K562 (cell line): ENCODE measurements at regions not wholly inside any gene's neighbourhood (a gene's known extent, or its start where the extent isn't known, plus 50 kb on each side); places are given as distances from the start of the nearest gene placed in this dataset.

Experiments
- ATAC-seq: fragments of 200-7000 bp; cut with Tn5 transposase; 3 replicates; pipeline ENCODE4 v1.9.1; 2020; ENCODE audit warnings: moderate library complexity
- BruUV-seq: library from RNA; stranded (reverse); fragments of 400-500 nt; replicated peaks from 2 replicates; lab custom pipeline; 2021; lab: Mats Ljungman, UMichigan
- CTCF ChIA-PET: fragments of 300-600 bp; formaldehyde crosslinking; extraction: SDS; loops from one replicate; lab custom pipeline; 2021; ENCODE audit warnings: low intra/inter-chr PET ratio; lab: Yijun Ruan, JAX
- POLR2A ChIA-PET: fragments of 300-600, 350-650 bp; sonication (Branson Sonifier 250); formaldehyde crosslinking; extraction: SDS; loops from one replicate; lab custom pipeline; 2021; ENCODE audit warnings: antibody characterized with exemption, inconsistent platforms; lab: Yijun Ruan, JAX
- DNase-seq, 4 experiments: peaks; one replicate each; pipeline versions ENCODE4 v3.0.0 to v3.0.0-alpha.2; 2011 to 2018; ENCODE audit warnings: low spot score in 3 of 4, mixed read lengths in 3 of 4; ENCODE audit errors: extremely low read depth in 1 of 4
- FAIRE-seq: peaks from 2 replicates; lab custom pipeline; 2011; peaks lifted over from hg19 to GRCh38; lab: Jason Lieb, UNC
- H2AFZ ChIP-seq: 2 replicates; pipeline ENCODE4 v1.6.0; 2011; ENCODE audit warnings: low read depth, low read length, control low read depth, inconsistent platforms
- H3K27ac ChIP-seq: fragments of 200-600 bp; 3 replicates; pipeline ENCODE4 v1.8.0; 2011; ENCODE audit warnings: low read depth, mild to moderate bottlenecking, control low read depth, inconsistent platforms, low read length, moderate library complexity, mixed read lengths; ENCODE audit errors: extremely low read depth
- H3K27me3 ChIP-seq, 2 experiments: fragments of 300-600 bp in 1 of 2; 2 replicates in 1 of 2; 3 replicates in 1 of 2; pipeline versions ENCODE4 v1.6.0 to v1.8.0; 2011; ENCODE audit warnings: inconsistent platforms in 2 of 2, low read length in 2 of 2, mild to moderate bottlenecking in 1 of 2, mixed read lengths in 1 of 2, moderate library complexity in 1 of 2; ENCODE audit not compliant: control insufficient read depth in 2 of 2, insufficient read depth in 2 of 2
- H3K36me3 ChIP-seq: fragments of 300-600 bp; 3 replicates; pipeline ENCODE4 v1.8.0; 2011; ENCODE audit warnings: mild to moderate bottlenecking, low read length, inconsistent platforms; ENCODE audit not compliant: control insufficient read depth, insufficient read depth
- H3K4me1 ChIP-seq, 2 experiments: fragments of 200-600 bp in 1 of 2; replicated peaks in 1 of 2; 2 replicates in 1 of 2; 3 replicates in 1 of 2; pipeline versions ENCODE4 v1.5.1 to v1.8.0; 2011; ENCODE audit warnings: inconsistent platforms in 2 of 2, low read length in 2 of 2, mild to moderate bottlenecking in 1 of 2, mixed read lengths in 1 of 2, moderate library complexity in 1 of 2; ENCODE audit not compliant: control insufficient read depth in 2 of 2, insufficient read depth in 2 of 2
- H3K4me2 ChIP-seq: 2 replicates; pipeline ENCODE4 v1.6.1; 2011; ENCODE audit warnings: low read length, control low read depth, inconsistent platforms, mixed read lengths; ENCODE audit not compliant: insufficient read depth
- H3K4me3 ChIP-seq: fragments of 200-600 bp; sonication (generic), shearing (Covaris generic); 2 replicates; pipeline ENCODE4 v1.5.1; 2016; ENCODE audit warnings: control low read depth, inconsistent platforms
- H3K79me2 ChIP-seq: fragments of 200-600 bp; 3 replicates; pipeline ENCODE4 v1.8.0; 2011; ENCODE audit warnings: low read length, inconsistent platforms; ENCODE audit not compliant: control insufficient read depth, insufficient read depth
- H3K9ac ChIP-seq, 2 experiments: 2 replicates each; pipeline versions ENCODE4 v1.6.0 to v1.6.1; 2011; ENCODE audit warnings: low read depth in 2 of 2, low read length in 2 of 2, control low read depth in 1 of 2, inconsistent platforms in 1 of 2, mild to moderate bottlenecking in 1 of 2, mixed read lengths in 1 of 2; ENCODE audit not compliant: insufficient read depth in 1 of 2
- H3K9me1 ChIP-seq: one replicate; pipeline ENCODE4 v1.6.0; 2011; ENCODE audit warnings: inconsistent platforms, mild to moderate bottlenecking, low read length, moderate library complexity; ENCODE audit not compliant: control insufficient read depth, insufficient read depth
- H3K9me3 ChIP-seq: replicated peaks from 2 replicates; pipeline ENCODE4 v1.5.1; 2011; ENCODE audit warnings: low read depth, low read length, inconsistent platforms; ENCODE audit not compliant: control insufficient read depth, insufficient read depth
- H4K20me1 ChIP-seq: replicated peaks from 2 replicates; pipeline ENCODE4 v1.6.1; 2011; ENCODE audit warnings: low read length, inconsistent platforms, mixed read lengths; ENCODE audit not compliant: control insufficient read depth, insufficient read depth
- RBFOX2 ChIP-seq: fragments of 200-400 bp; formaldehyde crosslinking; IDR thresholded peaks from 2 replicates; pipeline ENCODE4 v1.6.1; 2017; ENCODE audit warnings: low read depth, mild to moderate bottlenecking, low read length, moderate library complexity
- SNIP1 ChIP-seq: fragments of 450-650 bp; IDR thresholded peaks from 2 replicates; pipeline ENCODE4 v1.7.1; 2017; ENCODE audit warnings: low read depth, mild to moderate bottlenecking
- ZBTB40 ChIP-seq, 2 experiments: fragments of 450-650 bp in 1 of 2; sonication (generic) in 1 of 2; formaldehyde crosslinking in 1 of 2; IDR thresholded peaks; 2 replicates each; pipeline versions ENCODE4 v1.7.1 to v1.9.0; 2016 to 2022; ENCODE audit warnings: inconsistent platforms in 1 of 2, mild to moderate bottlenecking in 1 of 2, missing genetic modification reagents in 1 of 2
- WGBS: fragments of 100-300 bp; shearing (Covaris generic); methylation state at CpG from one replicate; pipeline ENCODE4 v1.1.6; 2016; ENCODE audit warnings: low coverage, mixed read lengths; ENCODE audit not compliant: insufficient coverage; ENCODE audit errors: missing lambda C conversion rate; 5-methylcytosine and 5-hydroxymethylcytosine counted together
- in situ Hi-C: fragments of 300-500 bp; cut with MboI; formaldehyde crosslinking; loops from 4 replicates; pipeline ENCODE4 v1.15.0; 2018; ENCODE audit warnings: inconsistent platforms, mixed read lengths
- intact Hi-C: fragments of 100-400 bp; cut with micrococcal nuclease; formaldehyde crosslinking; loops from 2 replicates; pipeline ENCODE4 v1.14.2; 2022
- TF ChIP-seq, protein P1 (sequence below): IDR thresholded peaks from 2 replicates; pipeline ENCODE4 v1.6.1; 2012; ENCODE audit warnings: low read depth, low read length, improper control_type of control experiment, borderline replicate concordance
- TF ChIP-seq, protein P2 (sequence below): fragments of 450-650 bp; formaldehyde crosslinking; conservative IDR thresholded peaks from 2 replicates; pipeline ENCODE4 v1.4.0; 2022; ENCODE audit warnings: mild to moderate bottlenecking, missing genetic modification characterization

GRCh38 chr2:208948073-208948472 is 475.8 kb upstream of the MAP2 start (continued):
- TF ChIP-seq ZBTB40 (IDR thresholded peaks at IDR 0.05) (no peak), ZBTB40 (CRISPR knock-in tag; IDR thresholded peaks at IDR 0.05) (no peak)
- TF ChIP-seq, all 486 proteins: peak for 2

DNA sequence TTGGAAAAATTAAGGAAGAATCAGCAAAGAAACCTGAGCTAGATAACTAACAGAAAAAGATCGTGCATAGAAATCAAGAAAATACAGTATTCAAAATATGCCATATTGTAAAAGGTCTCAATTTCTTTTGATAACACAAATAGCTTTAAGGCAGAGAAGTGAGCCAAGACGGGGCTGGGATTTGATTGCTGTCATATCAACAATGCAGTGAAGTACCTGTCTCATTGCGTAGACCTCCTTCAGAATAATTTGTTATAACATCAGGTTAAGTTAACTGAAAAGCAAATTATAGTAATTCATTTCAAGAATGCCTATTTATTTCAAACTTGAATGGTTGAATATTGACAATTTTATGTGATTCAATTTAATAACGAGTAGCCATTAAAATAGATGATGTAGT is 453.8 kb upstream of the MAP2 start:
- Histone ChIP-seq H3K9me1 (no peaks in the 10 kb centered on the region), H3K4me2 (no peak overlapping the region), H3K27ac (no peak overlapping the region), H3K4me3 (no peak overlapping the region), H2AFZ (no peak overlapping the region), H3K79me2 (no peaks in the 10 kb centered on the region), H3K36me3 (no peaks in the 10 kb centered on the region), H3K27me3 (no peaks in the 10 kb centered on the region), H3K9me3 (no peaks in the 10 kb centered on the region), H4K20me1 (no peaks in the 10 kb centered on the region), H3K9ac (no peak overlapping the region), H3K4me1 (no peaks in the 10 kb centered on the region)
- intact Hi-C loops (no loop called here), in situ Hi-C loops (no loop called here)
- BruUV-seq, result no TSS peak
- no peak for FAIRE-seq
- ChIA-PET POLR2A (no interaction called here), CTCF (no interaction called here)
- 10% methylated on average over 4 of the region's 4 CpGs for WGBS
- ATAC-seq, result no peak
- DNase-seq, result no peak
- no peak for TF ChIP-seq SNIP1
- TF ChIP-seq, protein P1, sequence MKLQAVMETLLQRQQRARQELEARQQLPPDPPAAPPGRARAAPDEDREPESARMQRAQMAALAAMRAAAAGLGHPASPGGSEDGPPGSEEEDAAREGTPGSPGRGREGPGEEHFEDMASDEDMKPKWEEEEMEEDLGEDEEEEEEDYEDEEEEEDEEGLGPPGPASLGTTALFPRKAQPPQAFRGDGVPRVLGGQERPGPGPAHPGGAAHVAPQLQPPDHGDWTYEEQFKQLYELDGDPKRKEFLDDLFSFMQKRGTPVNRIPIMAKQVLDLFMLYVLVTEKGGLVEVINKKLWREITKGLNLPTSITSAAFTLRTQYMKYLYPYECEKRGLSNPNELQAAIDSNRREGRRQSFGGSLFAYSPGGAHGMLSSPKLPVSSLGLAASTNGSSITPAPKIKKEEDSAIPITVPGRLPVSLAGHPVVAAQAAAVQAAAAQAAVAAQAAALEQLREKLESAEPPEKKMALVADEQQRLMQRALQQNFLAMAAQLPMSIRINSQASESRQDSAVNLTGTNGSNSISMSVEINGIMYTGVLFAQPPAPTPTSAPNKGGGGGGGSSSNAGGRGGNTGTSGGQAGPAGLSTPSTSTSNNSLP, result no peak
- TF ChIP-seq, protein P2, sequence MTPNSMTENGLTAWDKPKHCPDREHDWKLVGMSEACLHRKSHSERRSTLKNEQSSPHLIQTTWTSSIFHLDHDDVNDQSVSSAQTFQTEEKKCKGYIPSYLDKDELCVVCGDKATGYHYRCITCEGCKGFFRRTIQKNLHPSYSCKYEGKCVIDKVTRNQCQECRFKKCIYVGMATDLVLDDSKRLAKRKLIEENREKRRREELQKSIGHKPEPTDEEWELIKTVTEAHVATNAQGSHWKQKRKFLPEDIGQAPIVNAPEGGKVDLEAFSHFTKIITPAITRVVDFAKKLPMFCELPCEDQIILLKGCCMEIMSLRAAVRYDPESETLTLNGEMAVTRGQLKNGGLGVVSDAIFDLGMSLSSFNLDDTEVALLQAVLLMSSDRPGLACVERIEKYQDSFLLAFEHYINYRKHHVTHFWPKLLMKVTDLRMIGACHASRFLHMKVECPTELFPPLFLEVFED (CRISPR knock-in tag), result no peak
- no peak for TF ChIP-seq RBFOX2
